ENCODE measurements at regions not wholly inside any gene's neighbourhood (a gene's known extent, or its start where the extent isn't known, plus 50 kb on each side); places are given as distances from the start of the nearest gene placed in this dataset.

GRCh38 chr5:57037355-57037754, 85.4 kb upstream of the MIER3 start:
- DNase-seq (ENCODE audit: low spot score in 2 of 2) = peak in 1 of 2 experiments; percentile 41
- Histone ChIP-seq H3K9me3 (no peaks in the 10 kb centered on the region), H3K36me3 (replicated peaks) (no peaks in the 10 kb centered on the region), H3K4me1 (no peaks in the 10 kb centered on the region), H3K27me3 (ENCODE audit: low read depth) (no peaks in the 10 kb centered on the region), H3K4me3 (no peak overlapping the region)
- in situ Hi-C loops (cut with MboI; ENCODE audit: low sequenced_read_pairs) = no loop called here

GRCh38 chr5:57041570-57041969, 89.6 kb upstream of the MIER3 start:
- DNase-seq (ENCODE audit: low spot score in 2 of 2) = no peak
- Histone ChIP-seq H3K4me3 (no peak overlapping the region), H3K27me3 (ENCODE audit: low read depth) (no peaks in the 10 kb centered on the region), H3K9me3 (no peaks in the 10 kb centered on the region), H3K4me1 (no peaks in the 10 kb centered on the region), H3K36me3 (replicated peaks) (no peaks in the 10 kb centered on the region)
- in situ Hi-C loops (cut with MboI; ENCODE audit: low sequenced_read_pairs) = no loop called here

- Histone ChIP-seq H3K27me3 (ENCODE audit: low read depth) (no peaks in the 10 kb centered on the region), H3K9me3 (no peaks in the 10 kb centered on the region), H3K4me3 (no peak overlapping the region), H3K36me3 (replicated peaks) (no peaks in the 10 kb centered on the region), H3K4me1 (no peaks in the 10 kb centered on the region)
- in situ Hi-C loops (cut with MboI; ENCODE audit: low sequenced_read_pairs) = no loop called here
- DNase-seq (ENCODE audit: low spot score in 2 of 2) = no peak
These were observed 90.6 kb upstream of the MIER3 start for GRCh38 chr5:57042524-57042931.

GRCh38 chr5:57054135-57054534, 102.2 kb upstream of the MIER3 start:
- H3K4me3 ChIP-seq = no peak overlapping the region
- in situ Hi-C loops (cut with MboI; ENCODE audit: low sequenced_read_pairs) = no loop called here
- no peaks in the 10 kb centered on the region for H3K27me3 ChIP-seq (ENCODE audit: low read depth)
- no peaks in the 10 kb centered on the region for H3K9me3 ChIP-seq
- no peak for DNase-seq (ENCODE audit: low spot score in 2 of 2)
- H3K36me3 ChIP-seq (replicated peaks) = no peaks in the 10 kb centered on the region
- no peaks in the 10 kb centered on the region for H3K4me1 ChIP-seq

- no peak for DNase-seq (ENCODE audit: low spot score in 2 of 2)
- Histone ChIP-seq H3K9me3 (no peaks in the 10 kb centered on the region), H3K36me3 (replicated peaks) (no peaks in the 10 kb centered on the region), H3K4me1 (no peaks in the 10 kb centered on the region), H3K4me3 (no peak overlapping the region), H3K27me3 (ENCODE audit: low read depth) (no peaks in the 10 kb centered on the region)
- in situ Hi-C loops (cut with MboI; ENCODE audit: low sequenced_read_pairs) = no loop called here
These were observed 102.7 kb upstream of the MIER3 start for GRCh38 chr5:57054671-57055070.

GRCh38 chr5:57055731-57056130, 103.8 kb upstream of the MIER3 start:
- in situ Hi-C loops (cut with MboI; ENCODE audit: low sequenced_read_pairs) = no loop called here
- no peak overlapping the region for H3K4me3 ChIP-seq
- no peak for DNase-seq (ENCODE audit: low spot score in 2 of 2)
- no peaks in the 10 kb centered on the region for H3K4me1 ChIP-seq
- no peaks in the 10 kb centered on the region for H3K27me3 ChIP-seq (ENCODE audit: low read depth)
- H3K36me3 ChIP-seq (replicated peaks) = no peaks in the 10 kb centered on the region
- no peaks in the 10 kb centered on the region for H3K9me3 ChIP-seq

GRCh38 chr5:57063773-57064172, 110.1 kb upstream of the GPBP1 start:
- H3K4me3 ChIP-seq = no peak overlapping the region
- no peaks in the 10 kb centered on the region for H3K36me3 ChIP-seq (replicated peaks)
- in situ Hi-C loops (cut with MboI; ENCODE audit: low sequenced_read_pairs) = no loop called here
- no peak for DNase-seq (ENCODE audit: low spot score in 2 of 2)
- no peaks in the 10 kb centered on the region for H3K27me3 ChIP-seq (ENCODE audit: low read depth)
- H3K4me1 ChIP-seq = no peaks in the 10 kb centered on the region
- no peaks in the 10 kb centered on the region for H3K9me3 ChIP-seq

GRCh38 chr5:57066924-57067596, 106.8 kb upstream of the GPBP1 start:
- Histone ChIP-seq H3K4me1 (no peaks in the 10 kb centered on the region), H3K9me3 (no peaks in the 10 kb centered on the region), H3K27me3 (ENCODE audit: low read depth) (no peaks in the 10 kb centered on the region), H3K4me3 (no peak overlapping the region), H3K36me3 (replicated peaks) (no peaks in the 10 kb centered on the region)
- in situ Hi-C loops (cut with MboI; ENCODE audit: low sequenced_read_pairs) = no loop called here
- no peak for DNase-seq (ENCODE audit: low spot score in 2 of 2)

- no peaks in the 10 kb centered on the region for H3K4me1 ChIP-seq
- no peaks in the 10 kb centered on the region for H3K36me3 ChIP-seq (replicated peaks)
- in situ Hi-C loops (cut with MboI; ENCODE audit: low sequenced_read_pairs) = no loop called here
- H3K9me3 ChIP-seq = no peaks in the 10 kb centered on the region
- peak; percentile 18 to 31 for DNase-seq (ENCODE audit: low spot score in 2 of 2)
- no peak overlapping the region for H3K4me3 ChIP-seq
- no peaks in the 10 kb centered on the region for H3K27me3 ChIP-seq (ENCODE audit: low read depth)
These were observed 106.3 kb upstream of the GPBP1 start for GRCh38 chr5:57067597-57067924.

- Histone ChIP-seq H3K36me3 (replicated peaks) (no peaks in the 10 kb centered on the region), H3K4me1 (no peaks in the 10 kb centered on the region), H3K27me3 (ENCODE audit: low read depth) (no peaks in the 10 kb centered on the region), H3K4me3 (no peak overlapping the region), H3K9me3 (no peaks in the 10 kb centered on the region)
- in situ Hi-C loops (cut with MboI; ENCODE audit: low sequenced_read_pairs) = no loop called here
- DNase-seq (ENCODE audit: low spot score in 2 of 2) = no peak
These were observed 104.6 kb upstream of the GPBP1 start for GRCh38 chr5:57069115-57069835.

- H3K9me3 ChIP-seq = no peaks in the 10 kb centered on the region
- no peaks in the 10 kb centered on the region for H3K27me3 ChIP-seq (ENCODE audit: low read depth)
- DNase-seq (ENCODE audit: low spot score in 2 of 2) = no peak
- H3K4me1 ChIP-seq = no peaks in the 10 kb centered on the region
- in situ Hi-C loops (cut with MboI; ENCODE audit: low sequenced_read_pairs) = no loop called here
- no peaks in the 10 kb centered on the region for H3K36me3 ChIP-seq (replicated peaks)
- no peak overlapping the region for H3K4me3 ChIP-seq
These were observed 101.5 kb upstream of the GPBP1 start for GRCh38 chr5:57072218-57072892.

GRCh38 chr5:57082441-57083067, 91.3 kb upstream of the GPBP1 start:
- Histone ChIP-seq H3K9me3 (no peaks in the 10 kb centered on the region), H3K27me3 (ENCODE audit: low read depth) (no peaks in the 10 kb centered on the region), H3K4me1 (no peaks in the 10 kb centered on the region), H3K36me3 (replicated peaks) (no peaks in the 10 kb centered on the region), H3K4me3 (no peak overlapping the region)
- DNase-seq (ENCODE audit: low spot score in 2 of 2) = no peak
- in situ Hi-C loops (cut with MboI; ENCODE audit: low sequenced_read_pairs) = no loop called here

- H3K4me1 ChIP-seq = no peaks in the 10 kb centered on the region
- no peaks in the 10 kb centered on the region for H3K36me3 ChIP-seq (replicated peaks)
- in situ Hi-C loops (cut with MboI; ENCODE audit: low sequenced_read_pairs) = no loop called here
- no peak for DNase-seq (ENCODE audit: low spot score in 2 of 2)
- no peak overlapping the region for H3K4me3 ChIP-seq
- H3K27me3 ChIP-seq (ENCODE audit: low read depth) = no peaks in the 10 kb centered on the region
- no peaks in the 10 kb centered on the region for H3K9me3 ChIP-seq
These were observed 88.4 kb upstream of the GPBP1 start for GRCh38 chr5:57085306-57086081.
